GM18861 (cell line): ENCODE measurements at regions not wholly inside any gene's neighbourhood (a gene's known extent, or its start where the extent isn't known, plus 50 kb on each side); places are given as distances from the start of the nearest gene placed in this dataset.
"Not testable (repeated sequence)": the region's sequence is repeated elsewhere in the genome, so short reads cannot be mapped to it uniquely, and the experiment has no call there.

Source experiments
- ATAC-seq: cut with Tn5 transposase; IDR thresholded peaks from one replicate; pipeline ENCODE4 v1.9.1; 2021; ENCODE audit not compliant: unreplicated experiment

DNA sequence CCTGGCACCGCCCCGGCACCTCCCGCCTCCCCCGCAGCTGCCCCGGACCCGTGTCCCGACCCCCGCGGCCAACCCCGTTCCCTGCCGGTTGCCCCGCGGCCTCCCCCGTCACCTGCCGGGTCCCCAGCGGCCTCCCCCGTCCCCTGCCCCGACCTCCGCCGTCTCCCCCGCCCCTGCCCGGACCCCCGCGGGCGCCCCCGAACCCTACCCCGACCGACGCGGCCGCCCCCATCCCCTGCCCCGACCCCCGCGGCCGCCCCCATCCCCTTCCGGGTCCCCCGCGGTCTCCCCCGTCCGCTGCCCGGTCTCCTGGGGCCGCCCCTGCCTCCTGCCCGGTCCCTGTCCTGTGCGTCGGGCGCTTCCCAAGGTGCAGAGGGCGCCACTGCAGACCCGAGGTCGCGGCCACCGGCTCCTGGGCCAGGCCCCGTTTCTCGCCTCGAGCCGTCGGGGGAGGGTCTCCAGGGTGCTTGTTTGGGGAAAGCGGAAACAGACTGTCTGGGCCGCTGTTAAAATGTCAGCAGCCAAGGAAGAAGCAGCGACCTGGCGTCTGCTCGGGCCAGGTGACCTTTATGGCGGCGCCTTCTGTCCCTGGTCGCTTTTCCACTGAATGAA, 51.6 kb upstream of the APOD start:
- ATAC-seq, result not testable (repeated sequence)

DNA sequence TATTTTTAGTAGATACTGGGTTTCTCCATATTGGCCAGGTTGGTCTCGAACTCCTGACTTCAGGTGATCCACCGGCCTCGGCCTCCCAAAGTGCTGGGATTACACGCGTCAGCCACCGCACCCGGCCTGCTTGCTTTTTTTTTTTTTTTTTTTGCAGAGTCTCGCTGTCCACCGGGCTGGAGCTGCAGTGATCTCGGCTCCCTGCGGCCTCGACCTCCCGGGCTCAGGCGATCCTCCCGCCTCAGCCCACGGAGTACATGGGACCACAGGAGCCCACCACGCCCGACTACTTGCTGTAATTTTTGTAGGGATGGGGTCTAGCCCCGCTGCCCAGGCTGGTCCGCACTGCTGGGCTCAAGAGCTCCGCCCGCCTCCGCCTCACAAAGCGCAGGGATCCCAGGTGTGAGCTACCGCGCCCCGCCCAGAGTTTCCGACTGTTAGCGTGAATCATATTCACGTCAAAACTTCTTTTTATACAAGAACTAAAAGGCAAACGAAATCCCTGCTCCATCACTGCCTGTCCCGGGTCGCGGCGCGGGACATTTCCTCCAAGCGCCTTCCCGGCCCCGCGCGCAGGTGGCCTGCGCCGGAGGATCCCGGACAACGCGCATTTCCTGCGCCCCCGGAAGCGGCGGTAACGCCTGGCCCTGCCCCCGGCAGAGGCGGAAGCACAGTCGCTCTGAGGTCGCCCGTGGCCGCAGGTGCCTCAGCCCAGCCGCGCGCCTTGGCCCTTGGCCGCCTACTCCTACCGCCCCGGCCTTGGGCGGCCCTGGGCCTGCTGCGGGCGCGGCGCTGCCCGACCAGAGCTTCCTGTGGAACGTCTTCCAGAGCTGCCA, 50.9 kb upstream of the APOD start:
- peak; percentile 84 for ATAC-seq
